H9 (cell line): ENCODE measurements at regions not wholly inside any gene's neighbourhood (a gene's known extent, or its start where the extent isn't known, plus 50 kb on each side); places are given as distances from the start of the nearest gene placed in this dataset.

ENCODE experiments used
- DNase-seq: peaks from one replicate; pipeline ENCODE4 v3.0.0-alpha.2; 2017
- H2AFZ ChIP-seq: one replicate; pipeline ENCODE4 v1.6.1; 2013; ENCODE audit warnings: mild to moderate bottlenecking, low read length, control low read depth, moderate library complexity
- H2AK5ac ChIP-seq: 2 replicates; pipeline ENCODE4 v1.6.1; 2013; ENCODE audit warnings: low read length, control low read depth, mixed read lengths; ENCODE audit not compliant: insufficient read length
- H2BK120ac ChIP-seq: one replicate; pipeline ENCODE4 v1.6.1; 2013; ENCODE audit warnings: low read depth, mild to moderate bottlenecking, low read length, control low read depth, inconsistent platforms; ENCODE audit not compliant: poor library complexity, severe bottlenecking
- H2BK12ac ChIP-seq: 2 replicates; pipeline ENCODE4 v1.6.1; 2013; ENCODE audit warnings: low read length, control low read depth, mixed read lengths, low read depth; ENCODE audit not compliant: insufficient read length
- H2BK15ac ChIP-seq: 2 replicates; pipeline ENCODE4 v1.6.1; 2013; ENCODE audit warnings: low read depth, low read length, control low read depth
- H2BK20ac ChIP-seq: one replicate; pipeline ENCODE4 v1.6.1; 2013; ENCODE audit warnings: low read depth, mild to moderate bottlenecking, low read length, control low read depth, inconsistent platforms; ENCODE audit not compliant: poor library complexity, severe bottlenecking
- H2BK5ac ChIP-seq: 2 replicates; pipeline ENCODE4 v1.6.1; 2013; ENCODE audit warnings: low read length, control low read depth, mixed read lengths; ENCODE audit not compliant: insufficient read length
- H3K14ac ChIP-seq: 2 replicates; pipeline ENCODE4 v1.6.1; 2013; ENCODE audit warnings: low read length, control low read depth; ENCODE audit not compliant: insufficient read depth
- H3K18ac ChIP-seq: 2 replicates; pipeline ENCODE4 v1.6.1; 2013; ENCODE audit warnings: low read depth, mild to moderate bottlenecking, mixed read lengths, low read length, control low read depth; ENCODE audit not compliant: insufficient read length
- H3K23ac ChIP-seq: 2 replicates; pipeline ENCODE4 v1.6.1; 2013; ENCODE audit warnings: low read length, control low read depth, mixed read lengths, low read depth; ENCODE audit not compliant: insufficient read length
- H3K23me2 ChIP-seq: 2 replicates; pipeline ENCODE4 v1.6.1; 2013; ENCODE audit warnings: low read depth, mild to moderate bottlenecking, mixed read lengths, low read length, control low read depth; ENCODE audit not compliant: insufficient read length, poor library complexity, severe bottlenecking
- H3K27ac ChIP-seq: 2 replicates; pipeline ENCODE4 v1.5.1; 2013; ENCODE audit warnings: low read length, control low read depth, mixed read lengths, low read depth; ENCODE audit not compliant: insufficient read length
- H3K27me3 ChIP-seq: 2 replicates; pipeline ENCODE4 v1.6.1; 2013; ENCODE audit warnings: low read length, control low read depth, inconsistent platforms; ENCODE audit not compliant: insufficient read depth
- H3K4ac ChIP-seq: 2 replicates; pipeline ENCODE4 v1.6.1; 2013; ENCODE audit warnings: low read depth, mild to moderate bottlenecking, control low read depth, inconsistent platforms, low read length, moderate library complexity
- H3K4me1 ChIP-seq: 2 replicates; pipeline ENCODE4 v1.6.1; 2013; ENCODE audit warnings: low read length, control low read depth, inconsistent platforms; ENCODE audit not compliant: insufficient read depth
- H3K4me2 ChIP-seq: 2 replicates; pipeline ENCODE4 v1.6.1; 2013; ENCODE audit warnings: low read length, control low read depth, mixed read lengths; ENCODE audit not compliant: insufficient read length, insufficient read depth
- H3K56ac ChIP-seq: 2 replicates; pipeline ENCODE4 v1.6.1; 2013; ENCODE audit warnings: low read depth, mild to moderate bottlenecking, mixed read lengths, low read length, control low read depth; ENCODE audit not compliant: insufficient read length
- H3K79me1 ChIP-seq: 2 replicates; pipeline ENCODE4 v1.6.1; 2013; ENCODE audit warnings: low read depth, mild to moderate bottlenecking, moderate library complexity, low read length, control low read depth, inconsistent platforms; ENCODE audit not compliant: insufficient read depth, poor library complexity, severe bottlenecking
- H3K79me2 ChIP-seq: 2 replicates; pipeline ENCODE4 v1.6.1; 2013; ENCODE audit warnings: low read length, control low read depth, inconsistent platforms; ENCODE audit not compliant: insufficient read depth
- H3K9ac ChIP-seq: 2 replicates; pipeline ENCODE4 v1.6.1; 2013; ENCODE audit warnings: low read length, control low read depth, mixed read lengths; ENCODE audit not compliant: insufficient read length; ENCODE audit errors: extremely low read depth
- H3K9me3 ChIP-seq: one replicate; pipeline ENCODE4 v1.6.1; 2013; ENCODE audit warnings: low read depth, low read length, inconsistent platforms; ENCODE audit not compliant: control insufficient read depth
- H3T11ph ChIP-seq: one replicate; pipeline ENCODE4 v1.6.1; 2013; ENCODE audit warnings: mild to moderate bottlenecking, low read length, control low read depth, inconsistent platforms
- H4K20me1 ChIP-seq: one replicate; pipeline ENCODE4 v1.6.1; 2013; ENCODE audit not compliant: control insufficient read depth, insufficient read length, insufficient read depth
- H4K5ac ChIP-seq: 2 replicates; pipeline ENCODE4 v1.6.1; 2013; ENCODE audit warnings: low read depth, mild to moderate bottlenecking, mixed read lengths, low read length, control low read depth; ENCODE audit not compliant: insufficient read length
- H4K8ac ChIP-seq: replicated peaks from 2 replicates; pipeline ENCODE4 v1.6.1; 2013; ENCODE audit warnings: low read length, control low read depth, mixed read lengths, low read depth; ENCODE audit not compliant: insufficient read length
- H4K91ac ChIP-seq: 2 replicates; pipeline ENCODE4 v1.6.1; 2013; ENCODE audit warnings: low read depth, mild to moderate bottlenecking, moderate library complexity, mixed read lengths, low read length, control low read depth; ENCODE audit not compliant: insufficient read length
- H3K27ac Mint-ChIP-seq, 3 experiments: 2 replicates in 2 of 3; 3 replicates in 1 of 3; pipeline ENCODE4 v1.8.0; 2020 to 2021; ENCODE audit warnings: mixed read lengths in 3 of 3, mild to moderate bottlenecking in 1 of 3, moderate library complexity in 1 of 3
- H3K27me3 Mint-ChIP-seq: 2 replicates; pipeline ENCODE4 v1.8.0; 2021; ENCODE audit warnings: low read depth, mild to moderate bottlenecking, moderate library complexity, mixed read lengths
- H3K36me3 Mint-ChIP-seq, 3 experiments: 2 replicates in 2 of 3; 3 replicates in 1 of 3; pipeline ENCODE4 v1.8.0; 2020 to 2021; ENCODE audit warnings: low read depth in 3 of 3, mixed read lengths in 3 of 3; ENCODE audit not compliant: insufficient read depth in 1 of 3
- H3K4me1 Mint-ChIP-seq, 2 experiments: 2 replicates each; pipeline ENCODE4 v1.8.0; 2020; ENCODE audit warnings: mixed read lengths in 2 of 2
- H3K4me3 Mint-ChIP-seq, 2 experiments: 2 replicates in 1 of 2; 3 replicates in 1 of 2; pipeline ENCODE4 v1.8.0; 2020 to 2021; ENCODE audit warnings: mild to moderate bottlenecking in 2 of 2, mixed read lengths in 2 of 2, moderate library complexity in 1 of 2
- H3K9me3 Mint-ChIP-seq, 2 experiments: 2 replicates in 1 of 2; 3 replicates in 1 of 2; pipeline ENCODE4 v1.8.0; 2020; ENCODE audit warnings: mild to moderate bottlenecking in 2 of 2, mixed read lengths in 2 of 2, moderate library complexity in 1 of 2
- TF ChIP-seq, protein P1 (sequence below): fragments of 200-600 bp; sonication (generic); conservative IDR thresholded peaks from 3 replicates; pipeline ENCODE4 v1.8.0; 2021; ENCODE audit warnings: antibody characterized with exemption, mild to moderate bottlenecking

DNA sequence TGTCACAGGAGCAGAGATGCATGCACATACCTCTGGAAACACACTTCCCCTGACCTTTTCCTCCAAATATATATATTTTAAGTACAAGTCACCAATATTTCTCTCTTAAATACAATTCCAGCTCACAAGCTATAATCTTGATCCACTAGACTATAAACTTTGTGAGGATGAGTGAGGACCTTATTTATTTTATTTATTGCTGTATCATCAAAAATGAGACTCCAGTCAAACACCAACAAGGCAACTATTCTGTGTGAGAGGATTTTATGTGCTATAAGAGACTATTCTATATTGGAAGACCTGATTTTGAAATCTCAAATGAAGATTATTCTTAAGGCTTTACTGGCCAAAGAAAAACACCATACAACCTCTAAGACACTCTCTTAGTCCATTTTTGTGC is 1352.2 kb downstream of the SUCLG1 start:
- no peak overlapping the region for H4K91ac ChIP-seq
- H3K9me3 ChIP-seq = peaks cover 7% of the 10 kb centered on the region
- no peaks in the 10 kb centered on the region for H3K27me3 Mint-ChIP-seq
- no peak overlapping the region for H3K9ac ChIP-seq
- H3K4ac ChIP-seq = no peak overlapping the region
- H3K4me1 ChIP-seq = no peaks in the 10 kb centered on the region; the same call in 1 of the 2 replicates
- H3K56ac ChIP-seq = no peak overlapping the region
- H3K4me1 Mint-ChIP-seq = peaks cover 6 to 8% of the 10 kb centered on the region in 2 experiments
- no peak overlapping the region for H2BK20ac ChIP-seq
- H2BK5ac ChIP-seq = no peak overlapping the region
- H3K4me3 Mint-ChIP-seq = no peak overlapping the region
- H3K9me3 Mint-ChIP-seq = peaks cover 20% of the 10 kb centered on the region in 2 experiments
- H2BK12ac ChIP-seq = no peak overlapping the region
- no peak overlapping the region for H4K5ac ChIP-seq
- H2AFZ ChIP-seq = no peak overlapping the region
- no peak overlapping the region for H3K14ac ChIP-seq
- H3K4me2 ChIP-seq = no peak overlapping the region
- H2BK120ac ChIP-seq = no peak overlapping the region
- no peak overlapping the region for H3K18ac ChIP-seq
- H3K27ac Mint-ChIP-seq = no peak overlapping the region
- H2BK15ac ChIP-seq = no peak overlapping the region
- H2AK5ac ChIP-seq = no peak overlapping the region
- no peaks in the 10 kb centered on the region for H3K27me3 ChIP-seq
- H3K79me2 ChIP-seq = no peaks in the 10 kb centered on the region
- no peak for DNase-seq
- H3K36me3 Mint-ChIP-seq = peaks cover 9 to 21% (median 19%) of the 10 kb centered on the region in 3 experiments
- no peaks in the 10 kb centered on the region for H3K79me1 ChIP-seq
- TF ChIP-seq, protein P1, sequence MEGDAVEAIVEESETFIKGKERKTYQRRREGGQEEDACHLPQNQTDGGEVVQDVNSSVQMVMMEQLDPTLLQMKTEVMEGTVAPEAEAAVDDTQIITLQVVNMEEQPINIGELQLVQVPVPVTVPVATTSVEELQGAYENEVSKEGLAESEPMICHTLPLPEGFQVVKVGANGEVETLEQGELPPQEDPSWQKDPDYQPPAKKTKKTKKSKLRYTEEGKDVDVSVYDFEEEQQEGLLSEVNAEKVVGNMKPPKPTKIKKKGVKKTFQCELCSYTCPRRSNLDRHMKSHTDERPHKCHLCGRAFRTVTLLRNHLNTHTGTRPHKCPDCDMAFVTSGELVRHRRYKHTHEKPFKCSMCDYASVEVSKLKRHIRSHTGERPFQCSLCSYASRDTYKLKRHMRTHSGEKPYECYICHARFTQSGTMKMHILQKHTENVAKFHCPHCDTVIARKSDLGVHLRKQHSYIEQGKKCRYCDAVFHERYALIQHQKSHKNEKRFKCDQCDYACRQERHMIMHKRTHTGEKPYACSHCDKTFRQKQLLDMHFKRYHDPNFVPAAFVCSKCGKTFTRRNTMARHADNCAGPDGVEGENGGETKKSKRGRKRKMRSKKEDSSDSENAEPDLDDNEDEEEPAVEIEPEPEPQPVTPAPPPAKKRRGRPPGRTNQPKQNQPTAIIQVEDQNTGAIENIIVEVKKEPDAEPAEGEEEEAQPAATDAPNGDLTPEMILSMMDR = no peak
- no peak overlapping the region for H3K23ac ChIP-seq
- H4K20me1 ChIP-seq = no peaks in the 10 kb centered on the region
- H3K23me2 ChIP-seq = no peaks in the 10 kb centered on the region
- H3T11ph ChIP-seq = no peak overlapping the region
- H3K27ac ChIP-seq = no peak overlapping the region
- no peak overlapping the region for H4K8ac ChIP-seq
